GM23338 (cell line): ENCODE measurements at regions not wholly inside any gene's neighbourhood (a gene's known extent, or its start where the extent isn't known, plus 50 kb on each side); places are given as distances from the start of the nearest gene placed in this dataset.

ENCODE experiments used
- ATAC-seq: fragments of 200-7000 bp; cut with Tn5 transposase; 3 replicates; pipeline ENCODE4 v1.9.1; 2020
- DNase-seq: peaks from one replicate; pipeline ENCODE4 v3.0.0-alpha.2; 2015; ENCODE audit warnings: low spot score
- H2AFZ ChIP-seq: fragments of 200-600 bp; sonication (generic); 2 replicates; pipeline ENCODE4 v1.8.0; 2016; ENCODE audit warnings: antibody characterized with exemption, mild to moderate bottlenecking, moderate library complexity
- H3F3A ChIP-seq: fragments of 200-600 bp; sonication (generic); replicated peaks from 2 replicates; pipeline ENCODE4 v1.8.0; 2017; ENCODE audit warnings: antibody characterized with exemption, mixed run types, low read depth
- H3K27ac ChIP-seq: fragments of 200-600 bp; sonication (generic); 2 replicates; pipeline ENCODE4 v1.6.1; 2016; ENCODE audit warnings: low read depth
- H3K27me3 ChIP-seq: fragments of 200-600 bp; sonication (generic); 2 replicates; pipeline ENCODE4 v1.8.0; 2016; ENCODE audit warnings: mild to moderate bottlenecking, mixed run types, moderate library complexity; ENCODE audit not compliant: insufficient read depth
- H3K36me3 ChIP-seq: fragments of 200-600 bp; sonication (generic); 2 replicates; pipeline ENCODE4 v1.8.0; 2016; ENCODE audit warnings: mild to moderate bottlenecking; ENCODE audit not compliant: insufficient read depth
- H3K4me1 ChIP-seq: fragments of 200-600 bp; sonication (generic); 2 replicates; pipeline ENCODE4 v1.8.0; 2016; ENCODE audit warnings: mild to moderate bottlenecking, moderate library complexity; ENCODE audit not compliant: insufficient read depth
- H3K4me2 ChIP-seq: fragments of 200-600 bp; sonication (generic); 2 replicates; pipeline ENCODE4 v1.7.1; 2017; ENCODE audit warnings: mixed run types
- H3K4me3 ChIP-seq: fragments of 200-600 bp; sonication (generic); 2 replicates; pipeline ENCODE4 v1.6.1; 2016; ENCODE audit warnings: mixed run types
- H3K79me2 ChIP-seq: fragments of 200-600 bp; sonication (generic); replicated peaks from 2 replicates; pipeline ENCODE4 v1.8.0; 2017; ENCODE audit warnings: mild to moderate bottlenecking; ENCODE audit not compliant: insufficient read depth
- H3K9me2 ChIP-seq: fragments of 200-600 bp; sonication (generic); 2 replicates; pipeline ENCODE4 v1.8.0; 2017; ENCODE audit not compliant: insufficient read depth
- H4K20me1 ChIP-seq: fragments of 200-600 bp; sonication (generic); replicated peaks from 2 replicates; pipeline ENCODE4 v1.8.0; 2017; ENCODE audit warnings: mild to moderate bottlenecking; ENCODE audit not compliant: insufficient read depth
- H3K27ac Mint-ChIP-seq: 2 replicates; pipeline ENCODE4 v1.8.0; 2020; ENCODE audit warnings: inconsistent platforms, mild to moderate bottlenecking, moderate library complexity, mixed read lengths
- H3K27me3 Mint-ChIP-seq: 3 replicates; pipeline ENCODE4 v1.8.0; 2022; ENCODE audit warnings: low read depth, mild to moderate bottlenecking, moderate library complexity, mixed read lengths, inconsistent platforms; ENCODE audit not compliant: insufficient read depth, poor library complexity
- H3K36me3 Mint-ChIP-seq: 3 replicates; pipeline ENCODE4 v1.8.0; 2021; ENCODE audit warnings: low read depth, mild to moderate bottlenecking, inconsistent platforms, moderate library complexity, mixed read lengths
- H3K4me1 Mint-ChIP-seq: 3 replicates; pipeline ENCODE4 v1.8.0; 2020; ENCODE audit warnings: mild to moderate bottlenecking, inconsistent platforms, mixed read lengths
- H3K4me3 Mint-ChIP-seq: 3 replicates; pipeline ENCODE4 v1.8.0; 2021; ENCODE audit warnings: moderate library complexity, mild to moderate bottlenecking, inconsistent platforms, mixed read lengths
- H3K9me3 Mint-ChIP-seq: 3 replicates; pipeline ENCODE4 v1.8.0; 2020; ENCODE audit warnings: moderate library complexity, mild to moderate bottlenecking, inconsistent platforms, mixed read lengths
- CREB1 ChIP-seq: fragments of 250-450 bp; sonication (Bioruptor Pico); IDR thresholded peaks from 2 replicates; pipeline ENCODE4 v1.5.0; 2020; ENCODE audit warnings: low read depth, mild to moderate bottlenecking, moderate library complexity
- ETS1 ChIP-seq: IDR thresholded peaks from 2 replicates; pipeline ENCODE4 v1.6.1; 2016; ENCODE audit warnings: antibody characterized with exemption
- EZH2 ChIP-seq: fragments of 200-600 bp; sonication (generic); IDR thresholded peaks from one replicate; pipeline ENCODE4 v1.8.0; 2017; ENCODE audit warnings: antibody characterized with exemption, mild to moderate bottlenecking, low read depth; ENCODE audit not compliant: unreplicated experiment
- EZH2phosphoT487 ChIP-seq: fragments of 200-600 bp; sonication (generic); IDR thresholded peaks from one replicate; pipeline ENCODE4 v1.8.1; 2018; ENCODE audit warnings: antibody characterized with exemption; ENCODE audit not compliant: unreplicated experiment
- JUNB ChIP-seq: IDR thresholded peaks from one replicate; pipeline ENCODE4 v1.6.1; 2016; ENCODE audit warnings: antibody characterized with exemption; ENCODE audit not compliant: unreplicated experiment
- NANOG ChIP-seq: IDR thresholded peaks from 2 replicates; pipeline ENCODE4 v1.6.1; 2016; ENCODE audit warnings: antibody characterized with exemption, borderline replicate concordance
- POLR2AphosphoS5 ChIP-seq: IDR thresholded peaks from 2 replicates; pipeline ENCODE4 v1.6.1; 2016; ENCODE audit warnings: antibody characterized with exemption, low read depth
- STAT1 ChIP-seq: IDR thresholded peaks from one replicate; pipeline ENCODE4 v1.6.1; 2016; ENCODE audit warnings: antibody characterized with exemption; ENCODE audit not compliant: unreplicated experiment
- ZNF331 ChIP-seq: fragments of 250-450 bp; sonication (Bioruptor Pico); IDR thresholded peaks from 2 replicates; pipeline ENCODE4 v1.5.0; 2020; ENCODE audit warnings: low read depth, mild to moderate bottlenecking, moderate library complexity
- ZNF462 ChIP-seq: fragments of 250-450 bp; sonication (Bioruptor Pico); IDR thresholded peaks from 2 replicates; pipeline ENCODE4 v1.5.0; 2020; ENCODE audit warnings: mild to moderate bottlenecking, moderate library complexity
- TF ChIP-seq, protein P1 (sequence below): IDR thresholded peaks from one replicate; pipeline ENCODE4 v1.6.1; 2018; ENCODE audit warnings: antibody characterized with exemption; ENCODE audit not compliant: unreplicated experiment
- TF ChIP-seq, protein P2 (sequence below), 2 experiments: fragments of 200-600 bp in 1 of 2; sonication (generic) in 1 of 2; conservative IDR thresholded peaks; 2 replicates each; pipeline versions ENCODE4 v1.5.1 to v1.6.1; 2016 to 2017; ENCODE audit warnings: antibody characterized with exemption in 2 of 2, low read depth in 2 of 2, mild to moderate bottlenecking in 2 of 2, moderate library complexity in 1 of 2

GRCh38 chr12:113734503-113734902 is 231.6 kb downstream of the RBM19 start:
- DNase-seq (no peak), ATAC-seq (no peak)
- Histone ChIP-seq H3K27me3 (no peaks in the 10 kb centered on the region), H3K4me1 (peaks cover 9% of the 10 kb centered on the region; the same call in 1 of the 2 replicates), H3K4me3 (no peak overlapping the region), H3K36me3 (no peaks in the 10 kb centered on the region), H3K4me2 (no peak overlapping the region), H2AFZ (no peak overlapping the region), H3F3A (no peaks in the 10 kb centered on the region), H4K20me1 (no peaks in the 10 kb centered on the region), H3K9me2 (peaks cover 4% of the 10 kb centered on the region; the same call in 1 of the 2 replicates), H3K27ac (no peak overlapping the region), H3K79me2 (no peaks in the 10 kb centered on the region)
- no peaks in the 10 kb centered on the region for H3K36me3 Mint-ChIP-seq
- no peak for TF ChIP-seq NANOG
- no peak for TF ChIP-seq EZH2phosphoT487
- no peak for TF ChIP-seq CREB1 (CRISPR knock-in tag)
- TF ChIP-seq ZNF462 (CRISPR knock-in tag) = no peak
- TF ChIP-seq STAT1 = no peak
- TF ChIP-seq, protein P1, sequence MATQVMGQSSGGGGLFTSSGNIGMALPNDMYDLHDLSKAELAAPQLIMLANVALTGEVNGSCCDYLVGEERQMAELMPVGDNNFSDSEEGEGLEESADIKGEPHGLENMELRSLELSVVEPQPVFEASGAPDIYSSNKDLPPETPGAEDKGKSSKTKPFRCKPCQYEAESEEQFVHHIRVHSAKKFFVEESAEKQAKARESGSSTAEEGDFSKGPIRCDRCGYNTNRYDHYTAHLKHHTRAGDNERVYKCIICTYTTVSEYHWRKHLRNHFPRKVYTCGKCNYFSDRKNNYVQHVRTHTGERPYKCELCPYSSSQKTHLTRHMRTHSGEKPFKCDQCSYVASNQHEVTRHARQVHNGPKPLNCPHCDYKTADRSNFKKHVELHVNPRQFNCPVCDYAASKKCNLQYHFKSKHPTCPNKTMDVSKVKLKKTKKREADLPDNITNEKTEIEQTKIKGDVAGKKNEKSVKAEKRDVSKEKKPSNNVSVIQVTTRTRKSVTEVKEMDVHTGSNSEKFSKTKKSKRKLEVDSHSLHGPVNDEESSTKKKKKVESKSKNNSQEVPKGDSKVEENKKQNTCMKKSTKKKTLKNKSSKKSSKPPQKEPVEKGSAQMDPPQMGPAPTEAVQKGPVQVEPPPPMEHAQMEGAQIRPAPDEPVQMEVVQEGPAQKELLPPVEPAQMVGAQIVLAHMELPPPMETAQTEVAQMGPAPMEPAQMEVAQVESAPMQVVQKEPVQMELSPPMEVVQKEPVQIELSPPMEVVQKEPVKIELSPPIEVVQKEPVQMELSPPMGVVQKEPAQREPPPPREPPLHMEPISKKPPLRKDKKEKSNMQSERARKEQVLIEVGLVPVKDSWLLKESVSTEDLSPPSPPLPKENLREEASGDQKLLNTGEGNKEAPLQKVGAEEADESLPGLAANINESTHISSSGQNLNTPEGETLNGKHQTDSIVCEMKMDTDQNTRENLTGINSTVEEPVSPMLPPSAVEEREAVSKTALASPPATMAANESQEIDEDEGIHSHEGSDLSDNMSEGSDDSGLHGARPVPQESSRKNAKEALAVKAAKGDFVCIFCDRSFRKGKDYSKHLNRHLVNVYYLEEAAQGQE = no peak
- TF ChIP-seq ETS1 = no peak
- no peak for TF ChIP-seq JUNB
- TF ChIP-seq, protein P2, sequence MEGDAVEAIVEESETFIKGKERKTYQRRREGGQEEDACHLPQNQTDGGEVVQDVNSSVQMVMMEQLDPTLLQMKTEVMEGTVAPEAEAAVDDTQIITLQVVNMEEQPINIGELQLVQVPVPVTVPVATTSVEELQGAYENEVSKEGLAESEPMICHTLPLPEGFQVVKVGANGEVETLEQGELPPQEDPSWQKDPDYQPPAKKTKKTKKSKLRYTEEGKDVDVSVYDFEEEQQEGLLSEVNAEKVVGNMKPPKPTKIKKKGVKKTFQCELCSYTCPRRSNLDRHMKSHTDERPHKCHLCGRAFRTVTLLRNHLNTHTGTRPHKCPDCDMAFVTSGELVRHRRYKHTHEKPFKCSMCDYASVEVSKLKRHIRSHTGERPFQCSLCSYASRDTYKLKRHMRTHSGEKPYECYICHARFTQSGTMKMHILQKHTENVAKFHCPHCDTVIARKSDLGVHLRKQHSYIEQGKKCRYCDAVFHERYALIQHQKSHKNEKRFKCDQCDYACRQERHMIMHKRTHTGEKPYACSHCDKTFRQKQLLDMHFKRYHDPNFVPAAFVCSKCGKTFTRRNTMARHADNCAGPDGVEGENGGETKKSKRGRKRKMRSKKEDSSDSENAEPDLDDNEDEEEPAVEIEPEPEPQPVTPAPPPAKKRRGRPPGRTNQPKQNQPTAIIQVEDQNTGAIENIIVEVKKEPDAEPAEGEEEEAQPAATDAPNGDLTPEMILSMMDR (conservative IDR thresholded peaks at IDR 0.05; ENCODE audit: low read depth in 2 of 2) = no peak
- no peak for TF ChIP-seq ZNF331
- no peak for TF ChIP-seq EZH2
- TF ChIP-seq POLR2AphosphoS5 = no peak
- no peak overlapping the region for H3K4me3 Mint-ChIP-seq
- no peaks in the 10 kb centered on the region for H3K9me3 Mint-ChIP-seq
- H3K27me3 Mint-ChIP-seq = peaks cover 9% of the 10 kb centered on the region
- peaks cover 7% of the 10 kb centered on the region for H3K4me1 Mint-ChIP-seq
- H3K27ac Mint-ChIP-seq = no peak overlapping the region
